GM23338 (cell line): ENCODE measurements at regions not wholly inside any gene's neighbourhood (a gene's known extent, or its start where the extent isn't known, plus 50 kb on each side); places are given as distances from the start of the nearest gene placed in this dataset.

ENCODE experiments used
- ATAC-seq: fragments of 200-7000 bp; cut with Tn5 transposase; 3 replicates; pipeline ENCODE4 v1.9.1; 2020
- DNase-seq: peaks from one replicate; pipeline ENCODE4 v3.0.0-alpha.2; 2015; ENCODE audit warnings: low spot score
- H2AFZ ChIP-seq: fragments of 200-600 bp; sonication (generic); 2 replicates; pipeline ENCODE4 v1.8.0; 2016; ENCODE audit warnings: antibody characterized with exemption, mild to moderate bottlenecking, moderate library complexity
- H3F3A ChIP-seq: fragments of 200-600 bp; sonication (generic); replicated peaks from 2 replicates; pipeline ENCODE4 v1.8.0; 2017; ENCODE audit warnings: antibody characterized with exemption, mixed run types, low read depth
- H3K27ac ChIP-seq: fragments of 200-600 bp; sonication (generic); 2 replicates; pipeline ENCODE4 v1.6.1; 2016; ENCODE audit warnings: low read depth
- H3K27me3 ChIP-seq: fragments of 200-600 bp; sonication (generic); 2 replicates; pipeline ENCODE4 v1.8.0; 2016; ENCODE audit warnings: mild to moderate bottlenecking, mixed run types, moderate library complexity; ENCODE audit not compliant: insufficient read depth
- H3K36me3 ChIP-seq: fragments of 200-600 bp; sonication (generic); 2 replicates; pipeline ENCODE4 v1.8.0; 2016; ENCODE audit warnings: mild to moderate bottlenecking; ENCODE audit not compliant: insufficient read depth
- H3K4me1 ChIP-seq: fragments of 200-600 bp; sonication (generic); 2 replicates; pipeline ENCODE4 v1.8.0; 2016; ENCODE audit warnings: mild to moderate bottlenecking, moderate library complexity; ENCODE audit not compliant: insufficient read depth
- H3K4me2 ChIP-seq: fragments of 200-600 bp; sonication (generic); 2 replicates; pipeline ENCODE4 v1.7.1; 2017; ENCODE audit warnings: mixed run types
- H3K4me3 ChIP-seq: fragments of 200-600 bp; sonication (generic); 2 replicates; pipeline ENCODE4 v1.6.1; 2016; ENCODE audit warnings: mixed run types
- H3K79me2 ChIP-seq: fragments of 200-600 bp; sonication (generic); replicated peaks from 2 replicates; pipeline ENCODE4 v1.8.0; 2017; ENCODE audit warnings: mild to moderate bottlenecking; ENCODE audit not compliant: insufficient read depth
- H3K9me2 ChIP-seq: fragments of 200-600 bp; sonication (generic); 2 replicates; pipeline ENCODE4 v1.8.0; 2017; ENCODE audit not compliant: insufficient read depth
- H4K20me1 ChIP-seq: fragments of 200-600 bp; sonication (generic); replicated peaks from 2 replicates; pipeline ENCODE4 v1.8.0; 2017; ENCODE audit warnings: mild to moderate bottlenecking; ENCODE audit not compliant: insufficient read depth
- H3K27ac Mint-ChIP-seq: 2 replicates; pipeline ENCODE4 v1.8.0; 2020; ENCODE audit warnings: inconsistent platforms, mild to moderate bottlenecking, moderate library complexity, mixed read lengths
- H3K27me3 Mint-ChIP-seq: 3 replicates; pipeline ENCODE4 v1.8.0; 2022; ENCODE audit warnings: low read depth, mild to moderate bottlenecking, moderate library complexity, mixed read lengths, inconsistent platforms; ENCODE audit not compliant: insufficient read depth, poor library complexity
- H3K36me3 Mint-ChIP-seq: 3 replicates; pipeline ENCODE4 v1.8.0; 2021; ENCODE audit warnings: low read depth, mild to moderate bottlenecking, inconsistent platforms, moderate library complexity, mixed read lengths
- H3K4me1 Mint-ChIP-seq: 3 replicates; pipeline ENCODE4 v1.8.0; 2020; ENCODE audit warnings: mild to moderate bottlenecking, inconsistent platforms, mixed read lengths
- H3K4me3 Mint-ChIP-seq: 3 replicates; pipeline ENCODE4 v1.8.0; 2021; ENCODE audit warnings: moderate library complexity, mild to moderate bottlenecking, inconsistent platforms, mixed read lengths
- H3K9me3 Mint-ChIP-seq: 3 replicates; pipeline ENCODE4 v1.8.0; 2020; ENCODE audit warnings: moderate library complexity, mild to moderate bottlenecking, inconsistent platforms, mixed read lengths
- CTCF ChIP-seq, 2 experiments: fragments of 200-600 bp in 1 of 2; sonication (generic) in 1 of 2; conservative IDR thresholded peaks; 2 replicates each; pipeline versions ENCODE4 v1.5.1 to v1.6.1; 2016 to 2017; ENCODE audit warnings: antibody characterized with exemption in 2 of 2, low read depth in 2 of 2, mild to moderate bottlenecking in 2 of 2, moderate library complexity in 1 of 2
- ETS1 ChIP-seq: IDR thresholded peaks from 2 replicates; pipeline ENCODE4 v1.6.1; 2016; ENCODE audit warnings: antibody characterized with exemption
- JUNB ChIP-seq: IDR thresholded peaks from one replicate; pipeline ENCODE4 v1.6.1; 2016; ENCODE audit warnings: antibody characterized with exemption; ENCODE audit not compliant: unreplicated experiment
- NANOG ChIP-seq: IDR thresholded peaks from 2 replicates; pipeline ENCODE4 v1.6.1; 2016; ENCODE audit warnings: antibody characterized with exemption, borderline replicate concordance
- POLR2AphosphoS5 ChIP-seq: IDR thresholded peaks from 2 replicates; pipeline ENCODE4 v1.6.1; 2016; ENCODE audit warnings: antibody characterized with exemption, low read depth
- STAT1 ChIP-seq: IDR thresholded peaks from one replicate; pipeline ENCODE4 v1.6.1; 2016; ENCODE audit warnings: antibody characterized with exemption; ENCODE audit not compliant: unreplicated experiment
- ZNF331 ChIP-seq: fragments of 250-450 bp; sonication (Bioruptor Pico); IDR thresholded peaks from 2 replicates; pipeline ENCODE4 v1.5.0; 2020; ENCODE audit warnings: low read depth, mild to moderate bottlenecking, moderate library complexity
- ZNF462 ChIP-seq: fragments of 250-450 bp; sonication (Bioruptor Pico); IDR thresholded peaks from 2 replicates; pipeline ENCODE4 v1.5.0; 2020; ENCODE audit warnings: mild to moderate bottlenecking, moderate library complexity

GRCh38 chr5:104526866-104527265 is 964.3 kb upstream of the NUDT12 start:
- DNase-seq = no peak
- no peak overlapping the region for H3K27ac Mint-ChIP-seq
- H2AFZ ChIP-seq = no peak overlapping the region
- no peak overlapping the region for H3K4me3 ChIP-seq
- no peaks in the 10 kb centered on the region for H3K4me1 ChIP-seq
- no peaks in the 10 kb centered on the region for H3K27me3 Mint-ChIP-seq
- H3K4me3 Mint-ChIP-seq = no peak overlapping the region
- no peaks in the 10 kb centered on the region for H3K4me1 Mint-ChIP-seq
- H3K4me2 ChIP-seq = no peak overlapping the region
- no peaks in the 10 kb centered on the region for H3K9me3 Mint-ChIP-seq
- no peaks in the 10 kb centered on the region for H4K20me1 ChIP-seq
- H3K36me3 Mint-ChIP-seq = no peaks in the 10 kb centered on the region
- TF ChIP-seq NANOG = no peak
- no peak for TF ChIP-seq POLR2AphosphoS5
- no peak for TF ChIP-seq ZNF462 (CRISPR knock-in tag)
- H3K36me3 ChIP-seq = no peaks in the 10 kb centered on the region
- no peaks in the 10 kb centered on the region for H3K79me2 ChIP-seq
- H3K27me3 ChIP-seq = no peaks in the 10 kb centered on the region
- H3K27ac ChIP-seq = no peak overlapping the region
- ATAC-seq = no peak
- H3F3A ChIP-seq = no peaks in the 10 kb centered on the region
- no peaks in the 10 kb centered on the region for H3K9me2 ChIP-seq

GRCh38 chr5:104513640-104514072 is 951.1 kb upstream of the NUDT12 start:
- no peak overlapping the region for H3K4me3 Mint-ChIP-seq
- peaks cover 27% of the 10 kb centered on the region for H3K4me1 Mint-ChIP-seq
- peaks cover 13% of the 10 kb centered on the region for H3K9me3 Mint-ChIP-seq
- no peaks in the 10 kb centered on the region for H3K27me3 Mint-ChIP-seq
- Histone ChIP-seq H3K27ac (peak overlapping the region; percentile 26; the same call in 1 of the 2 replicates), H3K4me2 (peak overlapping the region; percentile 6), H3K27me3 (no peaks in the 10 kb centered on the region), H2AFZ (no peak overlapping the region), H3K79me2 (no peaks in the 10 kb centered on the region), H4K20me1 (no peaks in the 10 kb centered on the region), H3F3A (no peaks in the 10 kb centered on the region), H3K9me2 (no peaks in the 10 kb centered on the region), H3K36me3 (no peaks in the 10 kb centered on the region), H3K4me3 (no peak overlapping the region), H3K4me1 (peaks cover 25% of the 10 kb centered on the region)
- DNase-seq (no peak), ATAC-seq (no peak)
- peaks cover 6% of the 10 kb centered on the region; the same call in 2 of the 3 replicates for H3K36me3 Mint-ChIP-seq
- H3K27ac Mint-ChIP-seq = peak overlapping the region; percentile 63
- TF ChIP-seq ZNF331 (CRISPR knock-in tag) (no peak), ETS1 (no peak), STAT1 (no peak), JUNB (no peak), CTCF (conservative IDR thresholded peaks at IDR 0.05; ENCODE audit: low read depth in 2 of 2) (no peak)
